IPS DF 6.9 (cell line): ENCODE measurements at regions not wholly inside any gene's neighbourhood (a gene's known extent, or its start where the extent isn't known, plus 50 kb on each side); places are given as distances from the start of the nearest gene placed in this dataset.
"Not testable (repeated sequence)": the region's sequence is repeated elsewhere in the genome, so short reads cannot be mapped to it uniquely, and the experiment has no call there.

ENCODE experiments used
- DNase-seq: peaks from one replicate; pipeline ENCODE4 v3.0.0-alpha.2; 2013; ENCODE audit warnings: low read depth, low spot score
- H3K27ac ChIP-seq: one replicate; pipeline ENCODE4 v1.5.1; 2013; ENCODE audit warnings: low read length, control low read depth
- H3K27me3 ChIP-seq: 2 replicates; pipeline ENCODE4 v1.6.1; 2013; ENCODE audit warnings: mild to moderate bottlenecking, low read length; ENCODE audit not compliant: control insufficient read depth, insufficient read depth
- H3K36me3 ChIP-seq: 2 replicates; pipeline ENCODE4 v1.6.1; 2013; ENCODE audit warnings: low read length; ENCODE audit not compliant: control insufficient read depth, insufficient read depth
- H3K4me1 ChIP-seq: 2 replicates; pipeline ENCODE4 v1.6.1; 2013; ENCODE audit warnings: low read length; ENCODE audit not compliant: control insufficient read depth, insufficient read depth
- H3K4me3 ChIP-seq: 2 replicates; pipeline ENCODE4 v1.5.1; 2013; ENCODE audit warnings: mild to moderate bottlenecking, low read length
- H3K9me3 ChIP-seq: 2 replicates; pipeline ENCODE4 v1.6.1; 2013; ENCODE audit warnings: low read length, inconsistent platforms; ENCODE audit not compliant: control insufficient read depth, insufficient read depth
- WGBS: extraction: QIAGEN DNeasy Blood & Tissue Kit; methylation state at CpG from one replicate; pipeline ENCODE4 v1.1.7; 2013; ENCODE audit warnings: mixed read lengths, missing lambda C conversion rate; ENCODE audit not compliant: insufficient read length, insufficient coverage; 5-methylcytosine and 5-hydroxymethylcytosine counted together

- Histone ChIP-seq H3K27me3 (no peaks in the 10 kb centered on the region), H3K36me3 (peaks cover 2% of the 10 kb centered on the region; the same call in 1 of the 2 replicates), H3K9me3 (no peaks in the 10 kb centered on the region), H3K27ac (no peak overlapping the region), H3K4me1 (no peaks in the 10 kb centered on the region), H3K4me3 (no peak overlapping the region)
- WGBS: no CpG with 5 or more reads among the region's 5 CpGs
- DNase-seq: no peak
Observed at GRCh38 chr3:152688313-152688712, 146.6 kb upstream of the P2RY1 start.

GRCh38 chr3:152692326-152692725 is 142.6 kb upstream of the P2RY1 start:
- not testable (repeated sequence) for H3K36me3 ChIP-seq, H3K4me1 ChIP-seq, H3K9me3 ChIP-seq, H3K4me3 ChIP-seq, DNase-seq, H3K27ac ChIP-seq, H3K27me3 ChIP-seq
- no CpG with 5 or more reads among the region's 2 CpGs for WGBS

- no CpG with 5 or more reads among the region's 1 CpG for WGBS
- not testable (repeated sequence) for H3K27ac ChIP-seq, H3K4me3 ChIP-seq
Observed at GRCh38 chr3:152693521-152694250, 141.2 kb upstream of the P2RY1 start.

GRCh38 chr3:152695840-152696239 is 139.1 kb upstream of the P2RY1 start:
- DNase-seq: no peak
- H3K27ac ChIP-seq: no peak overlapping the region
- no peak overlapping the region for H3K4me3 ChIP-seq
- no CpG with 5 or more reads among the region's 1 CpG for WGBS
- H3K9me3 ChIP-seq: no peaks in the 10 kb centered on the region
- H3K27me3 ChIP-seq: no peaks in the 10 kb centered on the region
- no peaks in the 10 kb centered on the region for H3K4me1 ChIP-seq
- H3K36me3 ChIP-seq: no peaks in the 10 kb centered on the region

More at GRCh38 chr3:152693521-152694250, 141.2 kb upstream of the P2RY1 start:
- H3K4me1 ChIP-seq, H3K36me3 ChIP-seq, DNase-seq, H3K9me3 ChIP-seq, H3K27me3 ChIP-seq: not testable (repeated sequence)

DNA sequence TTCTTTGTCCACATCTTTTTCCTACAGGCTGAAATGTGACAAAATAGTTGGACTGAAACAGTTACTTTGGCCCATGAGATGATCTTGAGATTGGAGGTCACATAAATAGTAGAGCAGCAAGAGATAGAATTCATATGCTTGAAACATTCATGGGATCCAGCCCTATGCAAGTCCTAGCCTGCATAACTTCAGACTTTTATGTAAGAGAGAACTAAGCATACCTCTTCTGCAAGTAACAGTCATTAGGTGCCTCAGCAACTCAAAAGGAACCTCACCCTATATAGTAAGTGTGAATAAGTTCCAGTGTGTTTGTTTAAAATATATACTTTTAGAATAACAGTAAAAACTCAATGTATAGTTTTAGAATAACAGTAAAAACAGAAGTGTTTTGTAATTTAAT is 138.0 kb upstream of the P2RY1 start:
- DNase-seq: no peak
- no peaks in the 10 kb centered on the region for H3K4me1 ChIP-seq
- H3K27ac ChIP-seq: no peak overlapping the region
- H3K27me3 ChIP-seq: no peaks in the 10 kb centered on the region
- no peak overlapping the region for H3K4me3 ChIP-seq
- no peaks in the 10 kb centered on the region for H3K36me3 ChIP-seq
- no peaks in the 10 kb centered on the region for H3K9me3 ChIP-seq

DNA sequence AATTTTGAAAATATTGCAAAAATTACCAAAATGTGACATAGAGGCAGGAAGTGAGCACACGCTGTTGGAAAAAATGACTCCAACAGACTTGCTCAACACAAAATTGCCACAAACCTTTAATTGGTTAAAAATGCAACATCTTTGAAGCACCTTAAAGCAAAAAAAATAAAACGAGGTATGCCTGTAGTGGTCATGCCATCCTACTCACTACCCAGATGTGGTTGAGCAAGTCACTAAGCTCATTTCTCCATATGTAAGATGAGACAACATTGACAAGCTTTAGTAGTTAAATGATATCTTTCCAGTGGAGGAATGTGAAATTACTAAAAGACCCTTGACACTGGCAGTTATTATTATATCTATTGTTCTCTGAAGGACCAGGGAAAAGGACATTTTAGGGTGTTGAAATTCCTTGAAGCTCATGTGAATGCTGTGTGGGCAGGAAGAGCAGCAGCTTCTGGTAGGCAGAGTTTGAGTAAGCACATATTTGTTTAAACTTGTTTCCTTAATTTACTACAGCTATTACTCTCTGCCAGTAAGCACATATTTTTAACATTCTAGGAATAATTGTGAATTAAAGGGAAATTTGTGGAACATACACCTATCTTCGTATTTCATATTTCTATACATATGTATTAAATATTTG is 131.6 kb upstream of the P2RY1 start:
- Histone ChIP-seq H3K27ac (no peak overlapping the region), H3K9me3 (no peaks in the 10 kb centered on the region), H3K4me1 (0 out of 2 replicates have a peak, but pooled peaks cover 2% of the 10 kb centered on the region), H3K4me3 (no peak overlapping the region), H3K36me3 (no peaks in the 10 kb centered on the region), H3K27me3 (no peaks in the 10 kb centered on the region)
- no peak for DNase-seq
- no CpG with 5 or more reads among the region's 3 CpGs for WGBS

- no peak overlapping the region for H3K27ac ChIP-seq
- no peak overlapping the region for H3K4me3 ChIP-seq
- H3K36me3 ChIP-seq: no peaks in the 10 kb centered on the region
- no peak for DNase-seq
- 0 out of 2 replicates have a peak, but pooled peaks cover 2% of the 10 kb centered on the region for H3K4me1 ChIP-seq
- no peaks in the 10 kb centered on the region for H3K9me3 ChIP-seq
- WGBS: no CpG with 5 or more reads among the region's 4 CpGs
- no peaks in the 10 kb centered on the region for H3K27me3 ChIP-seq
Observed at GRCh38 chr3:152706991-152707713, 127.8 kb upstream of the P2RY1 start.

- DNase-seq: no peak
- no peaks in the 10 kb centered on the region for H3K9me3 ChIP-seq
- 0 out of 2 replicates have a peak, but pooled peaks cover 2% of the 10 kb centered on the region for H3K4me1 ChIP-seq
- no CpG with 5 or more reads among the region's 3 CpGs for WGBS
- no peak overlapping the region for H3K27ac ChIP-seq
- H3K4me3 ChIP-seq: no peak overlapping the region
- H3K36me3 ChIP-seq: no peaks in the 10 kb centered on the region
- H3K27me3 ChIP-seq: no peaks in the 10 kb centered on the region
Observed at GRCh38 chr3:152709659-152710058, 125.3 kb upstream of the P2RY1 start.

DNA sequence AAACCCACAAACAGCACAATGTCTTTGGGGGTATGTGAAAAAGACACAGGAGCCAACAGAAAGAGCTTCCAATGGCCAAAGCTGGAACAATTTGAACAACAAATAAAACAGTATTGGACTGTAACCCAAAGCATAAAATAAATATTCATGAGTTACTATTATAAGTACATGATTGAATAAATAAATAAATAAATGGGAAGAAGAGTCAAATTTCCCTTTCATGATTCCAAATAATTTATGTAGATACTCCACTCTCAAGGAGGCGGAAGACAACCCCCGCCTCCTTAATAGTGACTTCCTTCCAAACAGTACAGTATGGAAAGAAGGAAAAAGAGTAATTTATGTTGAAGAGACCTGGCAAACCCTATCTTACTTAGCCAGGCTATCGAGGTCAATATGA is 124.4 kb upstream of the P2RY1 start:
- WGBS: no CpG with 5 or more reads among the region's 3 CpGs
- H3K27ac ChIP-seq: no peak overlapping the region
- no peaks in the 10 kb centered on the region for H3K9me3 ChIP-seq
- no peaks in the 10 kb centered on the region for H3K27me3 ChIP-seq
- H3K4me3 ChIP-seq: no peak overlapping the region
- 0 out of 2 replicates have a peak, but pooled peaks cover 2% of the 10 kb centered on the region for H3K4me1 ChIP-seq
- no peak for DNase-seq
- H3K36me3 ChIP-seq: no peaks in the 10 kb centered on the region

GRCh38 chr3:152713989-152714388 is 120.9 kb upstream of the P2RY1 start:
- no peak for DNase-seq
- no peaks in the 10 kb centered on the region for H3K36me3 ChIP-seq
- H3K27ac ChIP-seq: no peak overlapping the region
- H3K4me1 ChIP-seq: no peaks in the 10 kb centered on the region
- no peaks in the 10 kb centered on the region for H3K9me3 ChIP-seq
- H3K27me3 ChIP-seq: no peaks in the 10 kb centered on the region
- H3K4me3 ChIP-seq: no peak overlapping the region
